ENCODE measurements at regions not wholly inside any gene's neighbourhood (a gene's known extent, or its start where the extent isn't known, plus 50 kb on each side); places are given as distances from the start of the nearest gene placed in this dataset.

- ChIA-PET POLR2A (no interaction called here), CTCF (no interaction called here)
- FAIRE-seq (no peak), DNase-seq (ENCODE audit: low read depth, low spot score) (no peak)
- Histone ChIP-seq H3K9me1 (replicated peaks; ENCODE audit: control insufficient read depth, extremely low read depth, insufficient read depth, low read length) (no peaks in the 10 kb centered on the region), H3K36me3 (ENCODE audit: control insufficient read depth in 2 of 2, extremely low read depth in 1 of 2, insufficient read depth in 2 of 2, low read length in 2 of 2) (no peaks in the 10 kb centered on the region), H3K9me3 (replicated peaks; ENCODE audit: control insufficient read depth, insufficient read depth, low read length) (peaks cover 4% of the 10 kb centered on the region), H3K4me3 (replicated peaks in 1 of 3; ENCODE audit: insufficient read depth in 1 of 3, low read depth in 1 of 3, low read length in 3 of 3) (no peak overlapping the region), H3K4me2 (ENCODE audit: insufficient read depth, low read length) (no peak overlapping the region), H4K20me1 (replicated peaks; ENCODE audit: control insufficient read depth, extremely low read depth, insufficient read depth, low read length) (no peaks in the 10 kb centered on the region), H3K9ac (replicated peaks; ENCODE audit: extremely low read depth, insufficient read depth, low read length) (no peak overlapping the region), H3K27me3 (ENCODE audit: control insufficient read depth in 2 of 2, insufficient read depth in 2 of 2, low read length in 2 of 2) (no peaks in the 10 kb centered on the region), H3K4me1 (ENCODE audit: control insufficient read depth, extremely low read depth, insufficient read depth, low read length) (no peaks in the 10 kb centered on the region), H3K27ac (ENCODE audit: insufficient read depth, low read depth, low read length) (no peak overlapping the region), H3K79me2 (ENCODE audit: control insufficient read depth, insufficient read depth, low read length) (no peaks in the 10 kb centered on the region), H2AFZ (ENCODE audit: low read depth, low read length) (no peak overlapping the region)
- dilution Hi-C loops (cut with MboI; ENCODE audit: extremely low pct_ligation_motif_present, low sequenced_read_pairs) (no loop called here), intact Hi-C loops (cut with micrococcal nuclease) (no loop called here)
- TF ChIP-seq JUN (IDR thresholded peaks at IDR 0.05; ENCODE audit: borderline replicate concordance, insufficient read depth, insufficient read length, low read depth): no peak
- no peak for TF ChIP-seq MYC (IDR thresholded peaks at IDR 0.05; ENCODE audit: low read depth, low read length)
- TF ChIP-seq, protein P1, sequence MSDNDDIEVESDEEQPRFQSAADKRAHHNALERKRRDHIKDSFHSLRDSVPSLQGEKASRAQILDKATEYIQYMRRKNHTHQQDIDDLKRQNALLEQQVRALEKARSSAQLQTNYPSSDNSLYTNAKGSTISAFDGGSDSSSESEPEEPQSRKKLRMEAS (IDR thresholded peaks at IDR 0.05; ENCODE audit: insufficient read depth, insufficient read length): no peak
- TF ChIP-seq, protein P2, sequence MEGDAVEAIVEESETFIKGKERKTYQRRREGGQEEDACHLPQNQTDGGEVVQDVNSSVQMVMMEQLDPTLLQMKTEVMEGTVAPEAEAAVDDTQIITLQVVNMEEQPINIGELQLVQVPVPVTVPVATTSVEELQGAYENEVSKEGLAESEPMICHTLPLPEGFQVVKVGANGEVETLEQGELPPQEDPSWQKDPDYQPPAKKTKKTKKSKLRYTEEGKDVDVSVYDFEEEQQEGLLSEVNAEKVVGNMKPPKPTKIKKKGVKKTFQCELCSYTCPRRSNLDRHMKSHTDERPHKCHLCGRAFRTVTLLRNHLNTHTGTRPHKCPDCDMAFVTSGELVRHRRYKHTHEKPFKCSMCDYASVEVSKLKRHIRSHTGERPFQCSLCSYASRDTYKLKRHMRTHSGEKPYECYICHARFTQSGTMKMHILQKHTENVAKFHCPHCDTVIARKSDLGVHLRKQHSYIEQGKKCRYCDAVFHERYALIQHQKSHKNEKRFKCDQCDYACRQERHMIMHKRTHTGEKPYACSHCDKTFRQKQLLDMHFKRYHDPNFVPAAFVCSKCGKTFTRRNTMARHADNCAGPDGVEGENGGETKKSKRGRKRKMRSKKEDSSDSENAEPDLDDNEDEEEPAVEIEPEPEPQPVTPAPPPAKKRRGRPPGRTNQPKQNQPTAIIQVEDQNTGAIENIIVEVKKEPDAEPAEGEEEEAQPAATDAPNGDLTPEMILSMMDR (IDR thresholded peaks at IDR 0.05; ENCODE audit: extremely low read depth in 1 of 2, insufficient read depth in 1 of 2, low read depth in 1 of 2, low read length in 2 of 2): no peak
- TF ChIP-seq EZH2 (IDR thresholded peaks at IDR 0.05; ENCODE audit: borderline replicate concordance, low read depth, low read length, severe bottlenecking): no peak
- no peak for TF ChIP-seq POLR2A (IDR thresholded peaks at IDR 0.05; ENCODE audit: low read depth, low read length)
- TF ChIP-seq GATA2 (IDR thresholded peaks at IDR 0.05; ENCODE audit: insufficient read depth, insufficient read length, low read depth, low read length): no peak
- TF ChIP-seq FOS (IDR thresholded peaks at IDR 0.05; ENCODE audit: borderline replicate concordance, insufficient read depth, low read length): no peak
- no peak for TF ChIP-seq POLR2AphosphoS5 (IDR thresholded peaks at IDR 0.05; ENCODE audit: insufficient read depth, low read depth, low read length)
- BruUV-seq (replicated peaks): no TSS peak
These were observed 1929.6 kb upstream of the CDH6 start for GRCh38 chr5:29263915-29264351.

All from endothelial cell of umbilical vein (primary cell).